Effector memory CD8-positive, alpha-beta T cell (primary cell): ENCODE measurements at regions not wholly inside any gene's neighbourhood (a gene's known extent, or its start where the extent isn't known, plus 50 kb on each side); places are given as distances from the start of the nearest gene placed in this dataset.

Experiments
- ATAC-seq: fragments of 150-1000 bp; cut with Tn5 transposase; replicated peaks from 2 replicates; pipeline ENCODE4 v1.10.0; 2021; ENCODE audit warnings: mild to moderate bottlenecking, moderate library complexity
- DNase-seq, 3 experiments: peaks; one replicate each; pipeline ENCODE4 v3.0.0; 2021
- H3K27ac Mint-ChIP-seq, 2 donors: one replicate each; pipeline ENCODE4 v1.8.0; 2022; ENCODE audit warnings: mild to moderate bottlenecking in 2 of 2, mixed read lengths in 2 of 2, moderate library complexity in 2 of 2
- H3K27me3 Mint-ChIP-seq, 2 donors: one replicate each; pipeline ENCODE4 v1.8.0; 2022; ENCODE audit warnings: mixed read lengths in 2 of 2
- H3K36me3 Mint-ChIP-seq: one replicate; pipeline ENCODE4 v1.8.0; 2022; ENCODE audit warnings: mild to moderate bottlenecking, moderate library complexity, mixed read lengths; ENCODE audit not compliant: insufficient read depth
- H3K4me1 Mint-ChIP-seq, 2 donors: one replicate each; pipeline ENCODE4 v1.8.0; 2022; ENCODE audit warnings: low read depth in 2 of 2, mixed read lengths in 2 of 2
- H3K4me3 Mint-ChIP-seq, 2 donors: one replicate each; pipeline ENCODE4 v1.8.0; 2022; ENCODE audit warnings: mild to moderate bottlenecking in 2 of 2, mixed read lengths in 2 of 2, moderate library complexity in 2 of 2
- H3K9me3 Mint-ChIP-seq, 2 donors: one replicate each; pipeline ENCODE4 v1.8.0; 2022; ENCODE audit warnings: mixed read lengths in 2 of 2

- ATAC-seq (no peak), DNase-seq (no peak)
- Mint-ChIP-seq H3K27me3 (no peaks in the 10 kb centered on the region), H3K27ac (no peak overlapping the region), H3K4me3 (no peak overlapping the region), H3K36me3 (no peaks in the 10 kb centered on the region), H3K4me1 (no peaks in the 10 kb centered on the region), H3K9me3 (peaks cover 0 to 10% of the 10 kb centered on the region in 2 donors)
Measured at GRCh38 chr4:44086753-44087152, 361.9 kb downstream of the KCTD8 start.

GRCh38 chr4:44093390-44093789, 355.2 kb downstream of the KCTD8 start:
- Mint-ChIP-seq H3K27me3 (no peaks in the 10 kb centered on the region), H3K36me3 (no peaks in the 10 kb centered on the region), H3K4me1 (no peaks in the 10 kb centered on the region), H3K4me3 (no peak overlapping the region), H3K27ac (no peak overlapping the region), H3K9me3 (peaks cover 0 to 7% of the 10 kb centered on the region in 2 donors)
- DNase-seq (no peak), ATAC-seq (no peak)

- no peaks in the 10 kb centered on the region for H3K36me3 Mint-ChIP-seq
- no peak for DNase-seq
- no peak overlapping the region for H3K4me3 Mint-ChIP-seq
- ATAC-seq: no peak
- H3K4me1 Mint-ChIP-seq: no peaks in the 10 kb centered on the region
- peaks cover 10 to 14% of the 10 kb centered on the region in 2 donors for H3K9me3 Mint-ChIP-seq
- H3K27ac Mint-ChIP-seq: no peak overlapping the region
- no peaks in the 10 kb centered on the region for H3K27me3 Mint-ChIP-seq
Measured at GRCh38 chr4:44098973-44099372, 349.6 kb downstream of the KCTD8 start.

- no peaks in the 10 kb centered on the region for H3K4me1 Mint-ChIP-seq
- peaks cover 13 to 26% of the 10 kb centered on the region in 2 donors for H3K9me3 Mint-ChIP-seq
- no peak overlapping the region for H3K4me3 Mint-ChIP-seq
- DNase-seq (no peak), ATAC-seq (no peak)
- no peak overlapping the region for H3K27ac Mint-ChIP-seq
- no peaks in the 10 kb centered on the region for H3K27me3 Mint-ChIP-seq
- H3K36me3 Mint-ChIP-seq: no peaks in the 10 kb centered on the region
Measured at GRCh38 chr4:44100456-44100855, 348.2 kb downstream of the KCTD8 start.

- ATAC-seq (no peak), DNase-seq (no peak)
- no peaks in the 10 kb centered on the region for H3K36me3 Mint-ChIP-seq
- H3K27me3 Mint-ChIP-seq: no peaks in the 10 kb centered on the region
- H3K27ac Mint-ChIP-seq: no peak overlapping the region
- H3K4me1 Mint-ChIP-seq: no peaks in the 10 kb centered on the region
- H3K9me3 Mint-ChIP-seq: peaks cover 1 to 5% of the 10 kb centered on the region in 2 donors
- no peak overlapping the region for H3K4me3 Mint-ChIP-seq
Measured at GRCh38 chr4:44118971-44119680, 329.5 kb downstream of the KCTD8 start.

GRCh38 chr4:44120646-44121045, 328.0 kb downstream of the KCTD8 start:
- Mint-ChIP-seq H3K27me3 (no peaks in the 10 kb centered on the region), H3K9me3 (peaks cover 5 to 6% of the 10 kb centered on the region in 2 donors), H3K4me3 (no peak overlapping the region), H3K4me1 (no peaks in the 10 kb centered on the region), H3K36me3 (no peaks in the 10 kb centered on the region), H3K27ac (no peak overlapping the region)
- ATAC-seq: no peak
- no peak for DNase-seq

- Mint-ChIP-seq H3K4me3 (no peak overlapping the region), H3K27me3 (no peaks in the 10 kb centered on the region), H3K27ac (no peak overlapping the region), H3K9me3 (peaks cover 5 to 6% of the 10 kb centered on the region in 2 donors), H3K36me3 (no peaks in the 10 kb centered on the region), H3K4me1 (no peaks in the 10 kb centered on the region)
- ATAC-seq (no peak), DNase-seq (no peak)
Measured at GRCh38 chr4:44121210-44121609, 327.4 kb downstream of the KCTD8 start.
